ENCODE measurements at regions not wholly inside any gene's neighbourhood (a gene's known extent, or its start where the extent isn't known, plus 50 kb on each side); places are given as distances from the start of the nearest gene placed in this dataset.
"Not testable (repeated sequence)": the region's sequence is repeated elsewhere in the genome, so short reads cannot be mapped to it uniquely, and the experiment has no call there.

DNA sequence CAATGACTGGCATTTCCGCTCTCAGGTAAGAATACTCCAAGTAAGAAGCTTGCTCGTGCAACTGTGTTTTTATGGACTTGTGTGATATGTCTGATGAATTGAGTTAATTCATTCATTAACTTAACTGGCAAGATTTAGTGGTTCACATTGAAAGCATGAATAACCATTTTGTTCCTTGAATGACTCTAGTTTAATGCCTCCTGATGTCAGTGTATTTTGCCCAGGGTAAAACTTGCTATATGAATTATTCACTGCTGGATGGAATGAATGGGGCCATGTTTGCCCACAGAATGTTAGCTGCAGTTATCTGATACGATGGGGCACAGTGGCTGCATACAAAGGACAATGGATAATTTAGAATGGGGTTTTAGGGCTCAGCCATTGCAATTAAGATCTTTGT is 124.1 kb downstream of the ZNF365 start:
- DNase-seq (ENCODE audit: low read depth), result no peak

GRCh38 chr10:62500116-62500515 is 125.9 kb downstream of the ZNF365 start:
- not testable (repeated sequence) for DNase-seq (ENCODE audit: low read depth)

- peak; percentile 24 for DNase-seq (ENCODE audit: low read depth)
These were observed 127.4 kb downstream of the ZNF365 start for GRCh38 chr10:62501547-62501946.

- DNase-seq (ENCODE audit: low read depth), result peak; percentile 12
These were observed 128.9 kb downstream of the ZNF365 start for GRCh38 chr10:62502995-62503613.

DNA sequence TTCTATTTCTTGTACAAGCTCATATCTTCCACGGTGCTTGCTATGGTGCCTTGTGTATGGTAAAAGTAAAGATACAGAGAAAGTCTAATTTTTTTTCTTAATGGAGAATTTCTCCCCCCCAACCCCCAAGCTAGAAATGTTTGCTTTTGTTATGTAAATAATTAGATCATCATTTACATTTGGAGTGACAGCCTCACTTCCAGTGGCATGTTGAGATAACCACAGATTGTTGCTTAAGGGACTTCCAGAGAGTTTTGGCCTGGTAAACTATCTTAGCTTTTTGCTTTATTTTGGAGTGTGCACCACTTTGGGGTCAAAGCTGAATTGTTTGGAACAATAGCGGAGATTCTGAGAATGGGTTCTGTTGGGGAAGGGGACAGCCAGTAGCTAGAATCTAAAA is 129.7 kb downstream of the ZNF365 start:
- DNase-seq (ENCODE audit: low read depth), result no peak

DNA sequence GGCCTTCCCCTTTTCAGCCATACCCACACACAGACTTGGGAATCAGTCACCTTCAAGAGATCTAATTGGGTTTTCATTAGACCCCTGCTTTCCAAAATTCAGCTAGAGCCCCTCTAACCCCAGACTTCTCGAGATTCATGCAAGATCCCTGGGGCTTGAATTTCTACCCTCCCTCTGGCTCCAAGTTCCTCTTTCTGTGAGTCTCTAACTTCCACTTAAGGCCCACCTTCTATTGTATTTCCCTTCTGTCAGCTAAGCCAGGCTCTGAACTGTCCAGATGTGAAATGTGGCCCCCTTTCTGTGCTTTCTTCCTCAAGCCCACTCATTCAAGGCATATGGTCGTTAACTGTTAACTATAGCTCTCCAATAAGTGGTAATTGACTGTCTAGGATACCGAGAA is 132.2 kb downstream of the ZNF365 start:
- no peak for DNase-seq (ENCODE audit: low read depth)

GRCh38 chr10:62511238-62511637 is 137.1 kb downstream of the ZNF365 start:
- DNase-seq (ENCODE audit: low read depth), result no peak

DNA sequence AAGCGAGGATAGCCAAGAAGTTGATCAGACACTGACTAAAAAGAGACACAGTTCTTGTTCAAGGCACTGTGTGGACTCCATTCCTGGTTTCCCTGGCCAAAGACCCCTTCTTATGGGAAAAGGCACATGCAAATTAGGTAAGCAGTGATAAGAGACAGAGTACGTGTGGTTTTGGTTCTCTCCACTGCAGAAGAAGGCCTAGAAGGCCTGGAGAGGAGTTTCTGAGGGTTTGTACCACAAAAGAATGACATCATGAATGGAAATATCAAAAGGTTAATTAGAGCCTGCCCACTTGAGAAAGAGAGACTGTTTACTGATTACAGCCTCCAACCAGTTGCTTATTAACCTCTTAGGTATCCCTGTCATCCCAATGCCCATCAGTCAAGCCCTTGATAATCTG is 137.5 kb downstream of the ZNF365 start:
- no peak for DNase-seq (ENCODE audit: low read depth)

DNA sequence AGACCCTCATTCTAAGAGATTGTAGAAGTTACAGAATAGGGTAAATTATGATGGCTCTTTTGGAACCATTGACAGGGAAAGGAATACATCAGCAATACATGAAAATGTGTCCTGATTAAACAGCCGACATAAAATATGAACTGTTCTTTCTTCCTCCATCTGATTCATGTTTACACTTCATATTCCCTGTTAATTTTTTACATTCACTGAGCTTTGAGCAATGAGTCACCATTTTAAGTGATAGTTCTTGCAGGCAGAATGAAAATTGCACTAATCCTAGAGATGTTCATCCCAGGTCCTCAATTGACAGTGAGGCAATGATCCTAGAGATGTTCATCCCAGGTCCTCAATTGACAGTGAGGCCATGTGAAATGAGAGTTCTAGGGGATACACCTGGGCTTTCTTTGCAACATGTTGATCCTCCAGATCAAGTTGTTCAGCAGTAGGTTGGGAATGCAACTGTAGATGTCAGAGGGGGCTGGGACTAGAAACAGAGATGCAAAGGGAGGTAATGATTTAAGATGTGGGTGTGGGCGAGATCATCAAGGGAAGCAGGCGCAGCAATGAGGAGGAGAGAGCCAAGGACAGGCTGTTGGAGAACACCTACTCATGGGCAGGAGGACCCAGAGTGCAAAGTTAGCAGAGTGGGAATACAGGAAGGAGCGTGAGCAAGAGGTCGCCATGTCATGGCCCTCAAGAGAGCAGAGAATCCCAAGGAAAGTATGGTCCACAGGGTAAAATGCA is 138.7 kb downstream of the ZNF365 start:
- DNase-seq (ENCODE audit: low read depth), result peak; percentile 10

DNA sequence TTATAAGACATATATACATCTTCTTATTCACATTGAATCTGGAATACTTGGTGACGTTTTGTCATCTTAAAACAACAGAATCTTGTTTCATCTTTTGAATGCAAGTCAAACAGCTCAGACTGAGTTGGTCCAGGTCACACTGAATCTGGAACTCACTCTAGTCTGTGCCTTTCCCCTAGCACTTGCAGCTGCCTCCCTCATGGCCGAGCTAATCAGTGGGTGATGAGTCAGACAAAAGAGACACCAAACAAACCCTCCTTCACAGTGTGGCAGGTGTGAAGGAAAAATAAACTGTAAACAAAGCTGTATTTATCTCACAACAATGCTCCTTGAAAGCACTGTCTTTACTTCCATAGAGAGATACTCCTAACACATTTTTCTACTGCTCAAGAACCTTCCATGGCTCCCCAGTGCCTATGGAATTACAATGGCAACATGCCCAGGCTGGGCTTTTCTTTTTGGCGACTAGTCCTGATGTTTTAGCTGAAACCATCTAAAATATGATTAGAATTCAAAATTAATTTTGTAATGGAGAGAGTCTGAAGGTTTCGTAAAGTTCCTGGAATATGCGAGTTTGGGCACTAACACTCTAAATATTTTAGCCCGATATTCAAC is 140.0 kb downstream of the ZNF365 start:
- no peak for DNase-seq (ENCODE audit: low read depth)

DNA sequence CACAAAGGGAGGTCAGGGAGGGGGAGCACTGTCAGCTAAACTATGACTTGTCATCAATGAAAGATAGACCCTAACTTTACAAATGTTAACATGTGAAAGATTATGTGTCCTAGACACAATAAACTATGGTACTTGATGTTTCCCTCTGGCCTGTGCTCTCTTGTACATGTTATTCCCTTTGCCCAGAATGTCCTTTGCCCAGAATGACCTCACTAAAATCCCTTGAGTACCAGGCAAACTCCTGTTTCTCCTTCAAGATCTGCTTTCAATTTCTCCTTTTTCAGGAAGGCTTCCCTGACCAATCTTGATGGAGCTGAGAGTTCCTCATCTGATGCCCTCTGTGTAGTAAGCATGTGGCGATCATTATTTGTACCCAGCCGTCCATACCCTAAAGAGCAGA is 143.1 kb downstream of the ZNF365 start:
- no peak for DNase-seq (ENCODE audit: low read depth)

GRCh38 chr10:62527019-62527827 is 153.1 kb downstream of the ZNF365 start:
- no peak for DNase-seq (ENCODE audit: low read depth)

DNA sequence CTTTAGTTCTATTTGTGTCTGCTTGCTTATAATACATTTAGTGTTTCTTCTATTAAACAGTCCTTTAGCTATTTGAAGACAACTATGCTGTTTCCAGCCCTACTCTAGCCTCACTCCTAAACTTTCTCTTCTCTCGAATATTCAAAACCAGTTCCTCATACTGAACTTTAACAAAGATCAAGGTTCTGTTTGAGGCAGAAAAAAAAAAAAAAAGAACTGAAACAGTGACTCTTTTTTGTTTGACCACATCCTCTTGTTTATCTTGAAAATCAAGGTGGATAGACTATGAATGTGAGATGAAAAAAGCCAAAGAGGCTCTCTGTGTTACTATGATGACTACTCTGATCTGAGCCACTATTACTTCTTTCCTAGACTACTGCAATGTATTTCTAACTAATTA is 154.3 kb downstream of the ZNF365 start:
- no peak for DNase-seq (ENCODE audit: low read depth)

- DNase-seq (ENCODE audit: low read depth), result no peak
These were observed 155.2 kb downstream of the ZNF365 start for GRCh38 chr10:62529396-62529795.

DNA sequence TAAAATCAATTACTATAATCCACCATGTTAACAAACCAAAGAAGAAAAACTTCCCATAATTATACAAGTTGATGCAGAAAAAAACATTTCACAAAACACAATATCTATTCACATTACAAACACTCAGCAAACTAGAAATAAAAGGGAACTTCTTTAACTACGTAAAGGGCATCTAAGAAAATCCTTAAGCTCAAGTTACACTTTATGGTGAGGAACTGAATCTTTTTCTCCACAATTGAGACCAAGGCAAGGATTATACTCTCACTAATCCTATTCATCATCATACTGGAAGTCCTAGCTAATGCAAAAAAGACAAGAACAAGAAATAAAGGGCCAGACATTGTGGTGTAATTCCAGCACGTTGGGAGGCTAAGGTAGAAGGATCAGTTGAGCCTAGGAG is 159.9 kb downstream of the ZNF365 start:
- DNase-seq (ENCODE audit: low read depth), result no peak

DNA sequence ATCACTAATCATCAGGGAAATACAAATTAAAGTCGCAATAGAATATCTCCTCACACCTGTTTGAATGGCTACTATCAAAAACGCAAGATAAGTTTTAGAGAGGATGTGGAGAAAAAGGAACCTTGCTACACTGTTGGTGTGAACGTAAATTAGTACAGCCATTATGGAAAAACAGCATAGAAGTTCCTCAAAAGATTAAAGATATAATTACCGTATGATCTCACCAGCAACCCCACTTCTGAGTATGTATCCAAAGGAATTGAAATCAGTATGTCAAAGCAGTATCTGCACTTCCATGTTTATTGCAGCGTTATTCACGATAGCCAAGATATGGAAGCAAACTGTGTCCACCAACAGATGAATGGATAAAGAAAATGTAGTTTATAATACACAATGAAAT is 164.4 kb downstream of the ZNF365 start:
- DNase-seq (ENCODE audit: low read depth), result no peak

DNA sequence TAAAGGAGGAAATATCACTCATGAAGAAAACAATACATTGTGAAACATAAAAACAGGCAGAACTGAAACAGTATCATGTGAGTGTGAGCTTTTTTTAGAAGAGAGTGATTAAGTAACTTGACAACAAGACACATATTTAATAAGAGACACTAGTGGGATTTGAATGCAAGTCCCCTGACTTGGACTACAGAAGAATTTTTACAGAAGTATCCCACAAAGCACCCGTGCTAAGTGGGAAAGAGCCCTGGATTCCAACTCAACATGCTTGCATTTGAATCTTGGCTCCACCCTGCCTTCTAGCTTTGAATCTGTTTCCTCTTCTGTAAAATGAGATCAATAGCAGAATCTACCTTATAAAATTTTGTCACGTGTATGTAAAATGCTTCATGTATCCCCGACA is 166.2 kb downstream of the ZNF365 start:
- no peak for DNase-seq (ENCODE audit: low read depth)

- DNase-seq (ENCODE audit: low read depth), result no peak
These were observed 167.6 kb downstream of the ZNF365 start for GRCh38 chr10:62541811-62542210.

GRCh38 chr10:62543571-62544355 is 169.6 kb downstream of the ZNF365 start:
- DNase-seq (ENCODE audit: low read depth), result peak; percentile 25

- peak; percentile 47 for DNase-seq (ENCODE audit: low read depth)
These were observed 171.2 kb downstream of the ZNF365 start for GRCh38 chr10:62545160-62546066.

- no peak for DNase-seq (ENCODE audit: low read depth)
These were observed 174.5 kb downstream of the ZNF365 start for GRCh38 chr10:62548686-62549085.
